ENCODE measurements at regions not wholly inside any gene's neighbourhood (a gene's known extent, or its start where the extent isn't known, plus 50 kb on each side); places are given as distances from the start of the nearest gene placed in this dataset.

DNA sequence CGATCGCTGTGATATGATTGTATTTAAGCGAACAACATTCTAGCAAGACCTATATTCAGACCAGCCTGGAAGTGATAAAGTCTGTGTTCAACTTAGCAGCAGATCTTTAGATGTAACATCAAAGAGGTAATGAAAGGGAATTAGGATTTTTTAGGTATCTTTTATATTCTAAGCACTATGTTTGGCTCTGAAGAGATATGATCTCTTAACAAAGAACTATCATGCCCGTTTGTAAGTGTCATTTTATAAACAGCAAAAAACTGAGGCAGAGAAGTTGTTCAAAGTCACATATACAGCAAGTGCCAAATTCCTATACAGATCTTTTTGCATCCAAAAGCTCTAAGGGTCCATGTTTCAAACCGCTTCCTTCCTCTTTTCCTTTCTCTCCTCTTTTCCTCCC, 53.0 kb upstream of the TIAM1 start:
- TF ChIP-seq, protein P1, sequence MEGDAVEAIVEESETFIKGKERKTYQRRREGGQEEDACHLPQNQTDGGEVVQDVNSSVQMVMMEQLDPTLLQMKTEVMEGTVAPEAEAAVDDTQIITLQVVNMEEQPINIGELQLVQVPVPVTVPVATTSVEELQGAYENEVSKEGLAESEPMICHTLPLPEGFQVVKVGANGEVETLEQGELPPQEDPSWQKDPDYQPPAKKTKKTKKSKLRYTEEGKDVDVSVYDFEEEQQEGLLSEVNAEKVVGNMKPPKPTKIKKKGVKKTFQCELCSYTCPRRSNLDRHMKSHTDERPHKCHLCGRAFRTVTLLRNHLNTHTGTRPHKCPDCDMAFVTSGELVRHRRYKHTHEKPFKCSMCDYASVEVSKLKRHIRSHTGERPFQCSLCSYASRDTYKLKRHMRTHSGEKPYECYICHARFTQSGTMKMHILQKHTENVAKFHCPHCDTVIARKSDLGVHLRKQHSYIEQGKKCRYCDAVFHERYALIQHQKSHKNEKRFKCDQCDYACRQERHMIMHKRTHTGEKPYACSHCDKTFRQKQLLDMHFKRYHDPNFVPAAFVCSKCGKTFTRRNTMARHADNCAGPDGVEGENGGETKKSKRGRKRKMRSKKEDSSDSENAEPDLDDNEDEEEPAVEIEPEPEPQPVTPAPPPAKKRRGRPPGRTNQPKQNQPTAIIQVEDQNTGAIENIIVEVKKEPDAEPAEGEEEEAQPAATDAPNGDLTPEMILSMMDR (IDR thresholded peaks at IDR 0.05), result no peak
- TF ChIP-seq POLR2AphosphoS5 (IDR thresholded peaks at IDR 0.05; ENCODE audit: insufficient read depth in 1 of 2, low read depth in 1 of 2), result no peak
